ENCODE measurements at regions not wholly inside any gene's neighbourhood (a gene's known extent, or its start where the extent isn't known, plus 50 kb on each side); places are given as distances from the start of the nearest gene placed in this dataset.
"Not testable (repeated sequence)": the region's sequence is repeated elsewhere in the genome, so short reads cannot be mapped to it uniquely, and the experiment has no call there.

- DNase-seq (ENCODE audit: low read depth): no peak
- no peak for TF ChIP-seq CTCF (conservative IDR thresholded peaks at IDR 0.05; ENCODE audit: control insufficient read depth, insufficient read depth, low read depth, low read length)
- H3K4me3 ChIP-seq (ENCODE audit: control insufficient read depth, low read depth, low read length): no peak overlapping the region
Measured at GRCh38 chr20:53725575-53725970, 131.9 kb upstream of the ZNF217 start.

- no peak overlapping the region for H3K4me3 ChIP-seq (ENCODE audit: control insufficient read depth, low read depth, low read length)
- TF ChIP-seq CTCF (conservative IDR thresholded peaks at IDR 0.05; ENCODE audit: control insufficient read depth, insufficient read depth, low read depth, low read length): no peak
- no peak for DNase-seq (ENCODE audit: low read depth)
Measured at GRCh38 chr20:53723621-53724020, 130.0 kb upstream of the ZNF217 start.

GRCh38 chr20:53723045-53723444 is 129.4 kb upstream of the ZNF217 start:
- no peak for DNase-seq (ENCODE audit: low read depth)
- H3K4me3 ChIP-seq (ENCODE audit: control insufficient read depth, low read depth, low read length): no peak overlapping the region
- no peak for TF ChIP-seq CTCF (conservative IDR thresholded peaks at IDR 0.05; ENCODE audit: control insufficient read depth, insufficient read depth, low read depth, low read length)

GRCh38 chr20:53722515-53723036 is 128.9 kb upstream of the ZNF217 start:
- DNase-seq (ENCODE audit: low read depth): no peak
- TF ChIP-seq CTCF (conservative IDR thresholded peaks at IDR 0.05; ENCODE audit: control insufficient read depth, insufficient read depth, low read depth, low read length): no peak
- no peak overlapping the region for H3K4me3 ChIP-seq (ENCODE audit: control insufficient read depth, low read depth, low read length)

- DNase-seq (ENCODE audit: low read depth); H3K4me3 ChIP-seq (ENCODE audit: control insufficient read depth, low read depth, low read length): not testable (repeated sequence)
Measured at GRCh38 chr20:53721445-53721963, 127.9 kb upstream of the ZNF217 start.

GRCh38 chr20:53719171-53719803 is 125.6 kb upstream of the ZNF217 start:
- not testable (repeated sequence) for DNase-seq (ENCODE audit: low read depth); H3K4me3 ChIP-seq (ENCODE audit: control insufficient read depth, low read depth, low read length)

- TF ChIP-seq CTCF (conservative IDR thresholded peaks at IDR 0.05; ENCODE audit: control insufficient read depth, insufficient read depth, low read depth, low read length): no peak
- no peak overlapping the region for H3K4me3 ChIP-seq (ENCODE audit: control insufficient read depth, low read depth, low read length)
- DNase-seq (ENCODE audit: low read depth): no peak
Measured at GRCh38 chr20:53718142-53719021, 124.7 kb upstream of the ZNF217 start.

All from fibroblast of mammary gland (primary cell).